ENCODE measurements at regions not wholly inside any gene's neighbourhood (a gene's known extent, or its start where the extent isn't known, plus 50 kb on each side); places are given as distances from the start of the nearest gene placed in this dataset.

- POLR2A ChIA-PET (ENCODE audit: low non-redundant PET), result no interaction called here
- DNase-seq (ENCODE audit: low spot score), result no peak
- no peak overlapping the region for H3K4me3 ChIP-seq (ENCODE audit: low read depth, low read length, poor library complexity, severe bottlenecking)
- no peaks in the 10 kb centered on the region for H3K36me3 ChIP-seq (ENCODE audit: insufficient read depth, low read length, poor library complexity, severe bottlenecking)
- H3K27me3 ChIP-seq (replicated peaks; ENCODE audit: insufficient read depth, low read depth, low read length, poor library complexity), result no peaks in the 10 kb centered on the region
- intact Hi-C loops (cut with micrococcal nuclease; ENCODE audit: unreplicated experiment), result no loop called here
- TF ChIP-seq EZH2 (IDR thresholded peaks at IDR 0.05; ENCODE audit: borderline replicate concordance, low read depth, low read length, poor library complexity, severe bottlenecking) (no peak), CTCF (conservative IDR thresholded peaks at IDR 0.05; ENCODE audit: low read depth, low read length) (no peak)
- CTCF ChIA-PET, result no interaction called here
- no TSS peak for BruUV-seq (replicated peaks)
- H3K4me1 ChIP-seq (ENCODE audit: insufficient read depth, low read length, poor library complexity, severe bottlenecking), result no peaks in the 10 kb centered on the region
- no peaks in the 10 kb centered on the region for H3K9me3 ChIP-seq (ENCODE audit: low read depth, low read length, poor library complexity, severe bottlenecking)
- no peak overlapping the region for H3K27ac ChIP-seq (ENCODE audit: low read depth, low read length, poor library complexity, severe bottlenecking)
These were observed 78.1 kb upstream of the BRD7 start for GRCh38 chr16:50446861-50447260.

- Histone ChIP-seq H3K27me3 (replicated peaks; ENCODE audit: insufficient read depth, low read depth, low read length, poor library complexity) (no peaks in the 10 kb centered on the region), H3K4me3 (ENCODE audit: low read depth, low read length, poor library complexity, severe bottlenecking) (no peak overlapping the region), H3K4me1 (ENCODE audit: insufficient read depth, low read length, poor library complexity, severe bottlenecking) (no peaks in the 10 kb centered on the region), H3K27ac (ENCODE audit: low read depth, low read length, poor library complexity, severe bottlenecking) (no peak overlapping the region), H3K9me3 (ENCODE audit: low read depth, low read length, poor library complexity, severe bottlenecking) (no peaks in the 10 kb centered on the region), H3K36me3 (ENCODE audit: insufficient read depth, low read length, poor library complexity, severe bottlenecking) (no peaks in the 10 kb centered on the region)
- intact Hi-C loops (cut with micrococcal nuclease; ENCODE audit: unreplicated experiment), result no loop called here
- no TSS peak for BruUV-seq (replicated peaks)
- no peak for TF ChIP-seq EZH2 (IDR thresholded peaks at IDR 0.05; ENCODE audit: borderline replicate concordance, low read depth, low read length, poor library complexity, severe bottlenecking)
- no peak for DNase-seq (ENCODE audit: low spot score)
- POLR2A ChIA-PET (ENCODE audit: low non-redundant PET), result no interaction called here
- CTCF ChIA-PET, result no interaction called here
These were observed 77.1 kb upstream of the BRD7 start for GRCh38 chr16:50445621-50446555.

GRCh38 chr16:50444526-50444925 lies 75.7 kb upstream of the BRD7 start:
- Histone ChIP-seq H3K36me3 (ENCODE audit: insufficient read depth, low read length, poor library complexity, severe bottlenecking) (no peaks in the 10 kb centered on the region), H3K27ac (ENCODE audit: low read depth, low read length, poor library complexity, severe bottlenecking) (no peak overlapping the region), H3K27me3 (replicated peaks; ENCODE audit: insufficient read depth, low read depth, low read length, poor library complexity) (no peaks in the 10 kb centered on the region), H3K4me1 (ENCODE audit: insufficient read depth, low read length, poor library complexity, severe bottlenecking) (no peaks in the 10 kb centered on the region), H3K9me3 (ENCODE audit: low read depth, low read length, poor library complexity, severe bottlenecking) (peaks cover 3% of the 10 kb centered on the region), H3K4me3 (ENCODE audit: low read depth, low read length, poor library complexity, severe bottlenecking) (no peak overlapping the region)
- ChIA-PET POLR2A (ENCODE audit: low non-redundant PET) (no interaction called here), CTCF (no interaction called here)
- intact Hi-C loops (cut with micrococcal nuclease; ENCODE audit: unreplicated experiment), result no loop called here
- no TSS peak for BruUV-seq (replicated peaks)
- no peak for DNase-seq (ENCODE audit: low spot score)
- no peak for TF ChIP-seq EZH2 (IDR thresholded peaks at IDR 0.05; ENCODE audit: borderline replicate concordance, low read depth, low read length, poor library complexity, severe bottlenecking)
- TF ChIP-seq CTCF (conservative IDR thresholded peaks at IDR 0.05; ENCODE audit: low read depth, low read length), result no peak

GRCh38 chr16:50442221-50442620 lies 73.4 kb upstream of the BRD7 start:
- POLR2A ChIA-PET (ENCODE audit: low non-redundant PET), result no interaction called here
- CTCF ChIA-PET, result no interaction called here
- Histone ChIP-seq H3K27me3 (replicated peaks; ENCODE audit: insufficient read depth, low read depth, low read length, poor library complexity) (no peaks in the 10 kb centered on the region), H3K4me3 (ENCODE audit: low read depth, low read length, poor library complexity, severe bottlenecking) (no peak overlapping the region), H3K4me1 (ENCODE audit: insufficient read depth, low read length, poor library complexity, severe bottlenecking) (no peaks in the 10 kb centered on the region), H3K27ac (ENCODE audit: low read depth, low read length, poor library complexity, severe bottlenecking) (no peak overlapping the region), H3K36me3 (ENCODE audit: insufficient read depth, low read length, poor library complexity, severe bottlenecking) (no peaks in the 10 kb centered on the region), H3K9me3 (ENCODE audit: low read depth, low read length, poor library complexity, severe bottlenecking) (peaks cover 7% of the 10 kb centered on the region)
- no peak for TF ChIP-seq EZH2 (IDR thresholded peaks at IDR 0.05; ENCODE audit: borderline replicate concordance, low read depth, low read length, poor library complexity, severe bottlenecking)
- no peak for TF ChIP-seq CTCF (conservative IDR thresholded peaks at IDR 0.05; ENCODE audit: low read depth, low read length)
- no TSS peak for BruUV-seq (replicated peaks)
- intact Hi-C loops (cut with micrococcal nuclease; ENCODE audit: unreplicated experiment), result no loop called here
- no peak for DNase-seq (ENCODE audit: low spot score)
